Prostate gland (tissue), 2 donors: ENCODE measurements at regions not wholly inside any gene's neighbourhood (a gene's known extent, or its start where the extent isn't known, plus 50 kb on each side); places are given as distances from the start of the nearest gene placed in this dataset.
"Not testable (repeated sequence)": the region's sequence is repeated elsewhere in the genome, so short reads cannot be mapped to it uniquely, and the experiment has no call there.

Experiments used
- DNase-seq: peaks from one replicate; pipeline ENCODE4 v3.0.0-alpha.2; 2019; ENCODE audit warnings: low spot score
- H3K27ac ChIP-seq, 2 donors: fragments of 200-600 bp; sonication (generic); 2 replicates each; pipeline ENCODE4 v1.5.1; 2017 to 2019
- H3K27me3 ChIP-seq: fragments of 200-600 bp; sonication (generic); replicated peaks from 2 replicates; pipeline ENCODE4 v1.5.1; 2019; ENCODE audit not compliant: insufficient read depth
- H3K36me3 ChIP-seq, 2 donors: fragments of 200-600 bp; sonication (generic); 1 replicate in 1 of 2; 2 replicates in 1 of 2; pipeline versions ENCODE4 v1.5.1 to v1.8.1; 2017 to 2019
- H3K4me1 ChIP-seq: fragments of 200-600 bp; sonication (generic); replicated peaks from 2 replicates; pipeline ENCODE4 v1.5.1; 2019
- H3K4me3 ChIP-seq, 2 donors: fragments of 200-600 bp; sonication (generic); 2 replicates each; pipeline ENCODE4 v1.5.1; 2017 to 2019
- H3K9me3 ChIP-seq: fragments of 200-600 bp; sonication (generic); 2 replicates; pipeline ENCODE4 v1.5.1; 2017
- CTCF ChIP-seq, 4 experiments: fragments of 200-600 bp in 2 of 4; fragments of 450-650 bp in 2 of 4; sonication (generic) in 2 of 4; IDR thresholded peaks; 1 replicate in 3 of 4; 2 replicates in 1 of 4; pipeline ENCODE4 v1.5.1; 2016 to 2019; ENCODE audit warnings: antibody characterized with exemption in 4 of 4, mild to moderate bottlenecking in 2 of 4, moderate library complexity in 2 of 4
- POLR2A ChIP-seq: fragments of 450-650 bp; IDR thresholded peaks from one replicate; pipeline ENCODE4 v1.6.1; 2016; ENCODE audit warnings: antibody characterized with exemption, mild to moderate bottlenecking
- POLR2AphosphoS5 ChIP-seq: sonication (generic); formaldehyde crosslinking; IDR thresholded peaks from one replicate; pipeline ENCODE4 v1.6.1; 2017; ENCODE audit warnings: antibody characterized with exemption
- WGBS: methylation state at CpG from one replicate; pipeline ENCODE4 v1.1.5; 2018; 5-methylcytosine and 5-hydroxymethylcytosine counted together
- intact Hi-C: fragments of 100-400 bp; cut with DNase I; formaldehyde crosslinking; loops from one replicate; pipeline ENCODE4 v1.14.2; 2022

- no peaks in the 10 kb centered on the region for H3K36me3 ChIP-seq
- no peak overlapping the region for H3K4me3 ChIP-seq
- no peak for TF ChIP-seq POLR2A
- no peaks in the 10 kb centered on the region for H3K9me3 ChIP-seq
- H3K27ac ChIP-seq = no peak overlapping the region
- intact Hi-C loops = no loop called here
- 88% methylated on average over 1 of the region's 1 CpG for WGBS
- DNase-seq = no peak
- H3K27me3 ChIP-seq = no peaks in the 10 kb centered on the region
- no peaks in the 10 kb centered on the region for H3K4me1 ChIP-seq
These were observed 93.6 kb upstream of the CUX1 start for GRCh38 chr7:101723835-101724234.

GRCh38 chr7:101724957-101725356 is 92.5 kb upstream of the CUX1 start:
- Histone ChIP-seq H3K27me3 (no peaks in the 10 kb centered on the region), H3K4me1 (no peaks in the 10 kb centered on the region), H3K36me3 (no peaks in the 10 kb centered on the region), H3K4me3 (no peak overlapping the region), H3K9me3 (no peaks in the 10 kb centered on the region), H3K27ac (no peak overlapping the region)
- no peak for TF ChIP-seq POLR2AphosphoS5
- TF ChIP-seq POLR2A = no peak
- no peak for TF ChIP-seq CTCF (IDR thresholded peaks at IDR 0.05)
- WGBS = 91% methylated on average over 9 of the region's 9 CpGs
- intact Hi-C loops = no loop called here
- DNase-seq = no peak

GRCh38 chr7:101725921-101726320 is 91.5 kb upstream of the CUX1 start:
- no peak overlapping the region for H3K4me3 ChIP-seq
- DNase-seq = no peak
- H3K27ac ChIP-seq = no peak overlapping the region
- no peaks in the 10 kb centered on the region for H3K9me3 ChIP-seq
- intact Hi-C loops = no loop called here
- H3K27me3 ChIP-seq = no peaks in the 10 kb centered on the region
- no peak for TF ChIP-seq CTCF (IDR thresholded peaks at IDR 0.05)
- TF ChIP-seq POLR2A = no peak
- no peak for TF ChIP-seq POLR2AphosphoS5
- 72% methylated on average over 7 of the region's 7 CpGs for WGBS
- no peaks in the 10 kb centered on the region for H3K4me1 ChIP-seq
- no peaks in the 10 kb centered on the region for H3K36me3 ChIP-seq

- intact Hi-C loops = no loop called here
- no peaks in the 10 kb centered on the region for H3K4me1 ChIP-seq
- no peaks in the 10 kb centered on the region for H3K36me3 ChIP-seq
- TF ChIP-seq POLR2A (no peak), CTCF (IDR thresholded peaks at IDR 0.05) (no peak), POLR2AphosphoS5 (no peak)
- no peaks in the 10 kb centered on the region for H3K9me3 ChIP-seq
- DNase-seq = no peak
- WGBS = 97% methylated on average over 6 of the region's 6 CpGs
- H3K27me3 ChIP-seq = no peaks in the 10 kb centered on the region
- no peak overlapping the region for H3K4me3 ChIP-seq
- H3K27ac ChIP-seq = no peak overlapping the region
These were observed 90.2 kb upstream of the CUX1 start for GRCh38 chr7:101727184-101727583.

GRCh38 chr7:101728128-101728527 is 89.3 kb upstream of the CUX1 start:
- intact Hi-C loops = no loop called here
- Histone ChIP-seq H3K27ac (no peak overlapping the region), H3K27me3 (no peaks in the 10 kb centered on the region), H3K4me3 (no peak overlapping the region), H3K4me1 (no peaks in the 10 kb centered on the region), H3K9me3 (no peaks in the 10 kb centered on the region), H3K36me3 (no peaks in the 10 kb centered on the region)
- TF ChIP-seq CTCF (IDR thresholded peaks at IDR 0.05) = no peak
- TF ChIP-seq POLR2A = no peak
- no peak for TF ChIP-seq POLR2AphosphoS5
- DNase-seq = no peak
- WGBS = 77% methylated on average over 10 of the region's 10 CpGs

GRCh38 chr7:101728873-101729240 is 88.6 kb upstream of the CUX1 start:
- H3K9me3 ChIP-seq, intact Hi-C loops, H3K36me3 ChIP-seq, H3K27me3 ChIP-seq, H3K4me1 ChIP-seq, H3K27ac ChIP-seq, H3K4me3 ChIP-seq, DNase-seq: not testable (repeated sequence)
- 88% methylated on average over 6 of the region's 6 CpGs for WGBS
